Vagina (tissue), 2 donors: ENCODE measurements at regions not wholly inside any gene's neighbourhood (a gene's known extent, or its start where the extent isn't known, plus 50 kb on each side); places are given as distances from the start of the nearest gene placed in this dataset.

Source experiments
- DNase-seq, 2 donors: peaks; one replicate each; pipeline ENCODE4 v3.0.0-alpha.2; 2017; ENCODE audit errors: extremely low spot score in 2 of 2
- H3K27ac ChIP-seq: fragments of 200-600 bp; sonication (generic); one replicate; pipeline ENCODE4 v1.5.1; 2019
- H3K27me3 ChIP-seq: fragments of 200-600 bp; sonication (generic); one replicate; pipeline ENCODE4 v1.5.1; 2019
- H3K36me3 ChIP-seq, 2 donors: fragments of 200-600 bp; sonication (generic); one replicate each; pipeline ENCODE4 v1.5.1; 2017 to 2019
- H3K4me1 ChIP-seq: fragments of 200-600 bp; sonication (generic); one replicate; pipeline ENCODE4 v1.5.1; 2019
- H3K4me3 ChIP-seq, 2 donors: fragments of 200-600 bp; sonication (generic); 1 replicate in 1 of 2; 2 replicates in 1 of 2; pipeline ENCODE4 v1.5.1; 2016 to 2019
- H3K9me3 ChIP-seq: fragments of 200-600 bp; sonication (generic); one replicate; pipeline ENCODE4 v1.5.1; 2019
- CTCF ChIP-seq, 3 experiments: fragments of 450-650 bp in 2 of 3; fragments of 200-600 bp in 1 of 3; sonication (generic) in 1 of 3; IDR thresholded peaks; one replicate each; pipeline ENCODE4 v1.5.1; 2017 to 2019; ENCODE audit warnings: antibody characterized with exemption in 3 of 3, mild to moderate bottlenecking in 2 of 3, moderate library complexity in 2 of 3
- POLR2A ChIP-seq, 2 donors: fragments of 450-650 bp; IDR thresholded peaks; one replicate each; pipeline ENCODE4 v1.6.1; 2017; ENCODE audit warnings: antibody characterized with exemption in 2 of 2, mild to moderate bottlenecking in 2 of 2, moderate library complexity in 2 of 2
- POLR2AphosphoS5 ChIP-seq, 2 donors: sonication (generic); formaldehyde crosslinking; IDR thresholded peaks; one replicate each; pipeline ENCODE4 v1.9.0; 2017; ENCODE audit warnings: antibody characterized with exemption in 2 of 2, mild to moderate bottlenecking in 2 of 2, low read depth in 1 of 2; ENCODE audit not compliant: insufficient read depth in 1 of 2
- intact Hi-C: fragments of 100-400 bp; cut with DNase I; formaldehyde crosslinking; loops from one replicate; pipeline ENCODE4 v1.15.1; 2023

DNA sequence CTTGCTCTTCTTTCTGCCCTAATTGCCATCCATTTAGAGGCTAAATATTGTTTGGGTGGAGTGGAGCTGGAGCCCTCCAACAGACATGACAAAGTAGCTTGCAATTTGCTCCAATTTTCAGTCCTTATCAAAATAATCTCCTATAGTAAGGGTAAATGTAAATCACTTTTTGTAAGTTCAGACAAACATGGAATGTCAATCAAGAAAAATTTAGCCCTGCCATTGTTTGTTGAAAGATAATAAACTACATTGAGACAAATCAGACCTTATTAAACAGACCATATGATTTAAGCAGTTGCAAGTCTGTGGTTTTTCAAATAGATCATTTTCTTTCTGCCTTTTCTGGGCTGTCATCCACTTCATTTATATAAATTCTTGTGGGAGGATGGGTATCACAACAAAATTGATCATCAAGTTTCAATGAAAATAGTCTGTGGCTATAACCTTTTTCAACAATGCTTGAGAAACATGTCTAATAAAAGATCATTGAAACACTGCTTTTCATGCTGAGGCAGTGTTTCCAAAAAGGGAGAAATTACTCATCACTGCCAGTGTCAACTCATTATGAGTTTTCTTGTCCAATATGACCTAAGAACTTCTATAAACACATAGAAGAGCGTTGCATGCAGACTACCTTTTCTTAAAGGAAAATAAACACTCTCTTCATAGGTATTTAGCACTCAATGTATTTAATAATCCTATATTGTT, 1152.0 kb upstream of the B3GALT2 start:
- H3K4me3 ChIP-seq, result no peak overlapping the region
- no peak for TF ChIP-seq POLR2A (IDR thresholded peaks at IDR 0.05)
- TF ChIP-seq CTCF (IDR thresholded peaks at IDR 0.05), result no peak
- TF ChIP-seq POLR2AphosphoS5 (IDR thresholded peaks at IDR 0.05; ENCODE audit: insufficient read depth in 1 of 2, low read depth in 1 of 2), result no peak
- no peak overlapping the region for H3K27ac ChIP-seq
- no peak for DNase-seq
- intact Hi-C loops, result no loop called here
- no peaks in the 10 kb centered on the region for H3K36me3 ChIP-seq
- no peaks in the 10 kb centered on the region for H3K27me3 ChIP-seq
- H3K4me1 ChIP-seq, result no peaks in the 10 kb centered on the region
- no peaks in the 10 kb centered on the region for H3K9me3 ChIP-seq

GRCh38 chr1:194333240-194333639, 1146.8 kb upstream of the B3GALT2 start:
- intact Hi-C loops, result no loop called here
- no peak overlapping the region for H3K4me3 ChIP-seq
- H3K36me3 ChIP-seq, result no peaks in the 10 kb centered on the region
- no peak for TF ChIP-seq POLR2AphosphoS5 (IDR thresholded peaks at IDR 0.05; ENCODE audit: insufficient read depth in 1 of 2, low read depth in 1 of 2)
- H3K27ac ChIP-seq, result no peak overlapping the region
- no peaks in the 10 kb centered on the region for H3K9me3 ChIP-seq
- no peaks in the 10 kb centered on the region for H3K27me3 ChIP-seq
- no peak for DNase-seq
- H3K4me1 ChIP-seq, result no peaks in the 10 kb centered on the region

- intact Hi-C loops, result no loop called here
- TF ChIP-seq POLR2AphosphoS5 (IDR thresholded peaks at IDR 0.05; ENCODE audit: insufficient read depth in 1 of 2, low read depth in 1 of 2), result no peak
- no peak for TF ChIP-seq CTCF (IDR thresholded peaks at IDR 0.05)
- TF ChIP-seq POLR2A (IDR thresholded peaks at IDR 0.05), result no peak
- DNase-seq, result no peak
- no peaks in the 10 kb centered on the region for H3K9me3 ChIP-seq
- H3K36me3 ChIP-seq, result no peaks in the 10 kb centered on the region
- no peaks in the 10 kb centered on the region for H3K4me1 ChIP-seq
- no peaks in the 10 kb centered on the region for H3K27me3 ChIP-seq
- H3K27ac ChIP-seq, result no peak overlapping the region
- H3K4me3 ChIP-seq, result no peak overlapping the region
Measured at GRCh38 chr1:194331758-194332157, 1145.3 kb upstream of the B3GALT2 start.

DNA sequence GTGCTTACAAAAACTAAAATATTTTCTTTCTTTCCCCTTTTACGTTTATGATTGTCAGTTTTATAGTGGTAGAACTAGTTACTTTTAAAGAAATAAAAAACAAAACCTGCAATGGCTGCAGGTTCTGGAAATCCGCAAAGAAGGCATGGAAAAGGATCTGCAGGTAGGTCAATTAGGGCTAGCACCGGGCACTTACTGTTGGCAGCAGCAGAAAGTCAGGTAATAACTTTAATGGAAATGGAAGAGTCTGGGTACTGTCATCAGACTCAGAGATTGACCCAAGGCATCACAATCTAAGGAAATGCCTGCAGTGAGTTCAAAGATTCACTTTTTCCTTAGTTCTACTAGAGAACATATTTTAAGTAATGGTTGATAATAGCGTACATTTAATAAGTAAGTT, 1136.3 kb upstream of the B3GALT2 start:
- intact Hi-C loops, result loop anchor here (10.0 kb wide), 1 partner anchor 378 kb away; no protein-coding TSS in a partner anchor
- Histone ChIP-seq H3K27ac (no peak overlapping the region), H3K36me3 (no peaks in the 10 kb centered on the region), H3K27me3 (no peaks in the 10 kb centered on the region), H3K4me3 (no peak overlapping the region), H3K4me1 (no peaks in the 10 kb centered on the region), H3K9me3 (no peaks in the 10 kb centered on the region)
- TF ChIP-seq CTCF (IDR thresholded peaks at IDR 0.05) (no peak), POLR2A (IDR thresholded peaks at IDR 0.05) (no peak), POLR2AphosphoS5 (IDR thresholded peaks at IDR 0.05; ENCODE audit: insufficient read depth in 1 of 2, low read depth in 1 of 2) (no peak)
- DNase-seq, result no peak

DNA sequence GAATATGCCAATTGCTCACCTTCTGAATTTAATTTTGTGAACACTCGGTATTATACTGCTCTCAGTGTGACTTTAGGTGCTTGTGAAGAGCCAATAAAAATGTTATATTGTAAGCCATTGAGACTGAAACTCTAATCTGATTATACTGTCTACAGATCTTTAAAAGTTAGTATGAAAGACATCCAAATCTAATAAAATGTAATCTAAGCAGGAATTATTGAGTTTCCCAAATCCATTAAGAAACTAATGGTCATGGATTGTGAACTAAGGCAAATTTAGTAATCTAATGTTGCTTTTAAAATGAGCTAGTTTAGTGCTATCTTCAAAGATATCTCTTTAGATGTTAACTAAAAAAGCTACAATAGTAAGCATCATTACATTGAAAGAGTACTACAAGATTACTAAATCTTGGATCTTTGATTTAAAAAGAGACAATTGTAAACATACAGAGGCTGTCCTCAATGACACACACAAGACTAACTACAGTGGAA, 1132.4 kb upstream of the B3GALT2 start:
- Histone ChIP-seq H3K4me3 (no peak overlapping the region), H3K9me3 (no peaks in the 10 kb centered on the region), H3K36me3 (no peaks in the 10 kb centered on the region), H3K27me3 (no peaks in the 10 kb centered on the region), H3K4me1 (no peaks in the 10 kb centered on the region), H3K27ac (no peak overlapping the region)
- intact Hi-C loops, result no loop called here
- TF ChIP-seq CTCF (IDR thresholded peaks at IDR 0.05) (no peak), POLR2AphosphoS5 (IDR thresholded peaks at IDR 0.05; ENCODE audit: insufficient read depth in 1 of 2, low read depth in 1 of 2) (no peak), POLR2A (IDR thresholded peaks at IDR 0.05) (no peak)
- no peak for DNase-seq
